ENCODE measurements at regions not wholly inside any gene's neighbourhood (a gene's known extent, or its start where the extent isn't known, plus 50 kb on each side); places are given as distances from the start of the nearest gene placed in this dataset.

GRCh38 chr1:11380500-11380899 lies 98.5 kb upstream of the DISP3 start:
- no peak for FAIRE-seq
- POLR2A ChIA-PET, result no interaction called here

DNA sequence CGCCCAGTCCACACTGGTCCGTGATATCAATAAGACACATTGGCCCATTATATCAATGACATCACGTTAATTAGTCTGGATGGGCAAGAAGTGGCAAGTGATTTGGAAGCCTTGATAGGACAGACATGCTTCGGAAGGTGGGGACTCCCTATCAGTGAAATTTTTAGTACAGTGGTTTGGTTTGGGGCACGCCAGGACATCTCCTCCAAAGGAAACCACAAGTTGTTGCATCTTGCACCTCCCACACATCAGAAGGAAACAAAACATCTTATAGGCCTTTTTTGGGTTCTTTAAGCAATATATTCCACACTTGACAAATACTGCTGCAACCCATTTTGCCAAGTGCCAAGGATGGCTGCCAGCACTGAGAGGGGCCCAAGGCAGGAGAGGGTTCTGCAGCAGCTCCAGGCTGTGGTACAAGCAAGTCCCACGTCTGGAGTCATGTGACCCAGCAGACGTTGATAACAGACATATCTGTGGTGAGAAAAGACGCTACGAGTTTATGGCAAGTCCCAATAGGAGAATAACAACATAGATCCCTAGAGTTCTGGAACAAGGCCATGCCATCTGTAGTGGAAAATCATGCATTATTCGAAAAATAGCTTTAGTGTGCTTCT lies 95.3 kb upstream of the DISP3 start:
- dilution Hi-C loops (cut with MboI; ENCODE audit: extremely low pct_ligation_motif_present, low sequenced_read_pairs), result no loop called here
- Histone ChIP-seq H3K4me2 (ENCODE audit: insufficient read depth, low read length) (no peak overlapping the region), H3K27me3 (ENCODE audit: control insufficient read depth in 2 of 2, insufficient read depth in 2 of 2, low read length in 2 of 2) (peaks cover 0 to 4% of the 10 kb centered on the region in 2 experiments), H3K79me2 (ENCODE audit: control insufficient read depth, insufficient read depth, low read length) (no peaks in the 10 kb centered on the region), H2AFZ (ENCODE audit: low read depth, low read length) (no peak overlapping the region), H3K9ac (replicated peaks; ENCODE audit: extremely low read depth, insufficient read depth, low read length) (no peak overlapping the region), H3K4me1 (ENCODE audit: control insufficient read depth, extremely low read depth, insufficient read depth, low read length) (no peaks in the 10 kb centered on the region), H3K9me3 (replicated peaks; ENCODE audit: control insufficient read depth, insufficient read depth, low read length) (no peaks in the 10 kb centered on the region), H3K9me1 (replicated peaks; ENCODE audit: control insufficient read depth, extremely low read depth, insufficient read depth, low read length) (no peaks in the 10 kb centered on the region), H4K20me1 (replicated peaks; ENCODE audit: control insufficient read depth, extremely low read depth, insufficient read depth, low read length) (no peaks in the 10 kb centered on the region), H3K36me3 (ENCODE audit: control insufficient read depth in 2 of 2, extremely low read depth in 1 of 2, insufficient read depth in 2 of 2, low read length in 2 of 2) (no peaks in the 10 kb centered on the region), H3K4me3 (replicated peaks in 1 of 3; ENCODE audit: insufficient read depth in 1 of 3, low read depth in 1 of 3, low read length in 3 of 3) (no peak overlapping the region), H3K27ac (ENCODE audit: insufficient read depth, low read depth, low read length) (no peak overlapping the region)
- FAIRE-seq (no peak), DNase-seq (ENCODE audit: low read depth, low spot score) (no peak)
- no TSS peak for BruUV-seq (replicated peaks)
- ChIA-PET POLR2A (no interaction called here), CTCF (interaction anchor here (1.6 kb wide), 1 partner anchor 121 kb away, joined by 4 read pairs; the partner anchor contains the start of gene MTOR)
- intact Hi-C loops (cut with micrococcal nuclease), result no loop called here
- TF ChIP-seq MYC (IDR thresholded peaks at IDR 0.05; ENCODE audit: low read depth, low read length) (no peak), GATA2 (IDR thresholded peaks at IDR 0.05; ENCODE audit: insufficient read depth, insufficient read length, low read depth, low read length) (no peak), POLR2A (IDR thresholded peaks at IDR 0.05; ENCODE audit: low read depth, low read length) (no peak), EZH2 (IDR thresholded peaks at IDR 0.05; ENCODE audit: borderline replicate concordance, low read depth, low read length, severe bottlenecking) (no peak), JUN (IDR thresholded peaks at IDR 0.05; ENCODE audit: borderline replicate concordance, insufficient read depth, insufficient read length, low read depth) (no peak), FOS (IDR thresholded peaks at IDR 0.05; ENCODE audit: borderline replicate concordance, insufficient read depth, low read length) (no peak), POLR2AphosphoS5 (IDR thresholded peaks at IDR 0.05; ENCODE audit: insufficient read depth, low read depth, low read length) (no peak)
- TF ChIP-seq, protein P1, sequence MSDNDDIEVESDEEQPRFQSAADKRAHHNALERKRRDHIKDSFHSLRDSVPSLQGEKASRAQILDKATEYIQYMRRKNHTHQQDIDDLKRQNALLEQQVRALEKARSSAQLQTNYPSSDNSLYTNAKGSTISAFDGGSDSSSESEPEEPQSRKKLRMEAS (IDR thresholded peaks at IDR 0.05; ENCODE audit: insufficient read depth, insufficient read length), result no peak
- TF ChIP-seq, protein P2, sequence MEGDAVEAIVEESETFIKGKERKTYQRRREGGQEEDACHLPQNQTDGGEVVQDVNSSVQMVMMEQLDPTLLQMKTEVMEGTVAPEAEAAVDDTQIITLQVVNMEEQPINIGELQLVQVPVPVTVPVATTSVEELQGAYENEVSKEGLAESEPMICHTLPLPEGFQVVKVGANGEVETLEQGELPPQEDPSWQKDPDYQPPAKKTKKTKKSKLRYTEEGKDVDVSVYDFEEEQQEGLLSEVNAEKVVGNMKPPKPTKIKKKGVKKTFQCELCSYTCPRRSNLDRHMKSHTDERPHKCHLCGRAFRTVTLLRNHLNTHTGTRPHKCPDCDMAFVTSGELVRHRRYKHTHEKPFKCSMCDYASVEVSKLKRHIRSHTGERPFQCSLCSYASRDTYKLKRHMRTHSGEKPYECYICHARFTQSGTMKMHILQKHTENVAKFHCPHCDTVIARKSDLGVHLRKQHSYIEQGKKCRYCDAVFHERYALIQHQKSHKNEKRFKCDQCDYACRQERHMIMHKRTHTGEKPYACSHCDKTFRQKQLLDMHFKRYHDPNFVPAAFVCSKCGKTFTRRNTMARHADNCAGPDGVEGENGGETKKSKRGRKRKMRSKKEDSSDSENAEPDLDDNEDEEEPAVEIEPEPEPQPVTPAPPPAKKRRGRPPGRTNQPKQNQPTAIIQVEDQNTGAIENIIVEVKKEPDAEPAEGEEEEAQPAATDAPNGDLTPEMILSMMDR (IDR thresholded peaks at IDR 0.05; ENCODE audit: extremely low read depth in 1 of 2, insufficient read depth in 1 of 2, low read depth in 1 of 2, low read length in 2 of 2), result no peak

More at GRCh38 chr1:11380500-11380899, 98.5 kb upstream of the DISP3 start:
- BruUV-seq (replicated peaks), result no TSS peak
- DNase-seq (ENCODE audit: low read depth, low spot score), result no peak
- intact Hi-C loops (cut with micrococcal nuclease) (no loop called here), dilution Hi-C loops (cut with MboI; ENCODE audit: extremely low pct_ligation_motif_present, low sequenced_read_pairs) (no loop called here)
- H3K27ac ChIP-seq (ENCODE audit: insufficient read depth, low read depth, low read length), result no peak overlapping the region
- H3K36me3 ChIP-seq (ENCODE audit: control insufficient read depth in 2 of 2, extremely low read depth in 1 of 2, insufficient read depth in 2 of 2, low read length in 2 of 2), result no peaks in the 10 kb centered on the region
- H3K9me1 ChIP-seq (replicated peaks; ENCODE audit: control insufficient read depth, extremely low read depth, insufficient read depth, low read length), result no peaks in the 10 kb centered on the region
- CTCF ChIA-PET, result no interaction called here
- H3K79me2 ChIP-seq (ENCODE audit: control insufficient read depth, insufficient read depth, low read length), result no peaks in the 10 kb centered on the region
- H3K4me2 ChIP-seq (ENCODE audit: insufficient read depth, low read length), result no peak overlapping the region
- no peaks in the 10 kb centered on the region for H3K9me3 ChIP-seq (replicated peaks; ENCODE audit: control insufficient read depth, insufficient read depth, low read length)
- peaks cover 0 to 4% of the 10 kb centered on the region in 2 experiments for H3K27me3 ChIP-seq (ENCODE audit: control insufficient read depth in 2 of 2, insufficient read depth in 2 of 2, low read length in 2 of 2)
- no peaks in the 10 kb centered on the region for H4K20me1 ChIP-seq (replicated peaks; ENCODE audit: control insufficient read depth, extremely low read depth, insufficient read depth, low read length)
- H3K9ac ChIP-seq (replicated peaks; ENCODE audit: extremely low read depth, insufficient read depth, low read length), result no peak overlapping the region
- no peak for TF ChIP-seq JUN (IDR thresholded peaks at IDR 0.05; ENCODE audit: borderline replicate concordance, insufficient read depth, insufficient read length, low read depth)
- TF ChIP-seq POLR2AphosphoS5 (IDR thresholded peaks at IDR 0.05; ENCODE audit: insufficient read depth, low read depth, low read length), result no peak
- no peak overlapping the region for H3K4me3 ChIP-seq (replicated peaks in 1 of 3; ENCODE audit: insufficient read depth in 1 of 3, low read depth in 1 of 3, low read length in 3 of 3)
- H3K4me1 ChIP-seq (ENCODE audit: control insufficient read depth, extremely low read depth, insufficient read depth, low read length), result no peaks in the 10 kb centered on the region
- H2AFZ ChIP-seq (ENCODE audit: low read depth, low read length), result no peak overlapping the region

Measured in endothelial cell of umbilical vein (primary cell).